OCI-LY7 (cell line): ENCODE measurements at regions not wholly inside any gene's neighbourhood (a gene's known extent, or its start where the extent isn't known, plus 50 kb on each side); places are given as distances from the start of the nearest gene placed in this dataset.

Experiments used
- EZH2phosphoT487 ChIP-seq: fragments of 200-600 bp; sonication (generic); IDR thresholded peaks from 2 replicates; pipeline ENCODE4 v1.6.1; 2018; ENCODE audit warnings: low read depth, borderline replicate concordance, mild to moderate bottlenecking, mixed run types, antibody characterized with exemption, low read length, moderate library complexity, mixed read lengths
- TF ChIP-seq, protein P1 (sequence below): fragments of 200-600 bp; sonication (generic); conservative IDR thresholded peaks from 2 replicates; pipeline ENCODE4 v1.5.1; 2014; ENCODE audit warnings: mild to moderate bottlenecking, antibody characterized with exemption, low read length, moderate library complexity, mixed read lengths

DNA sequence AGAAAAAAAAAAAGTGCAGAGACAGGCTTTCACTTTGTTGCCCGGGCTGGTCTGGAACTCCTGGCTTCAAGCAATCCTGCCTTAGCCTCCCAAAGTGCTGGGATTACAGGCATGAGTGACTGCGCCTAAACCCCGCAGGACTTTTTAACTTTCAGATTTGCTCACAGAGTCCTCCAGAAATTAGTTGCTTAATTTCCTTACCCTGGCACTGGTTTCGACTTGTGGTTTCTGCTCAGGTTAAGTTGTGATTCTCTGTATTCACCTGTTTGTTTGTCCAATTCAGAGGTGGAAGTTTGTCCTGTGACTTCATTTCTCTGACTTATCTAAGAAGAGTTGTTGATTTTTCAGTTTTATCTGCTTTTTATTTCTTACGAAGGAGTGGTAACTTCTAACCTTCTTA lies 238.1 kb downstream of the TMEM182 start:
- TF ChIP-seq, protein P1, sequence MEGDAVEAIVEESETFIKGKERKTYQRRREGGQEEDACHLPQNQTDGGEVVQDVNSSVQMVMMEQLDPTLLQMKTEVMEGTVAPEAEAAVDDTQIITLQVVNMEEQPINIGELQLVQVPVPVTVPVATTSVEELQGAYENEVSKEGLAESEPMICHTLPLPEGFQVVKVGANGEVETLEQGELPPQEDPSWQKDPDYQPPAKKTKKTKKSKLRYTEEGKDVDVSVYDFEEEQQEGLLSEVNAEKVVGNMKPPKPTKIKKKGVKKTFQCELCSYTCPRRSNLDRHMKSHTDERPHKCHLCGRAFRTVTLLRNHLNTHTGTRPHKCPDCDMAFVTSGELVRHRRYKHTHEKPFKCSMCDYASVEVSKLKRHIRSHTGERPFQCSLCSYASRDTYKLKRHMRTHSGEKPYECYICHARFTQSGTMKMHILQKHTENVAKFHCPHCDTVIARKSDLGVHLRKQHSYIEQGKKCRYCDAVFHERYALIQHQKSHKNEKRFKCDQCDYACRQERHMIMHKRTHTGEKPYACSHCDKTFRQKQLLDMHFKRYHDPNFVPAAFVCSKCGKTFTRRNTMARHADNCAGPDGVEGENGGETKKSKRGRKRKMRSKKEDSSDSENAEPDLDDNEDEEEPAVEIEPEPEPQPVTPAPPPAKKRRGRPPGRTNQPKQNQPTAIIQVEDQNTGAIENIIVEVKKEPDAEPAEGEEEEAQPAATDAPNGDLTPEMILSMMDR: no peak
- TF ChIP-seq EZH2phosphoT487: no peak
